ENCODE measurements at regions not wholly inside any gene's neighbourhood (a gene's known extent, or its start where the extent isn't known, plus 50 kb on each side); places are given as distances from the start of the nearest gene placed in this dataset.

GRCh38 chr12:58539295-58539694, 381.0 kb downstream of the LRIG3 start:
- no peak for DNase-seq

DNA sequence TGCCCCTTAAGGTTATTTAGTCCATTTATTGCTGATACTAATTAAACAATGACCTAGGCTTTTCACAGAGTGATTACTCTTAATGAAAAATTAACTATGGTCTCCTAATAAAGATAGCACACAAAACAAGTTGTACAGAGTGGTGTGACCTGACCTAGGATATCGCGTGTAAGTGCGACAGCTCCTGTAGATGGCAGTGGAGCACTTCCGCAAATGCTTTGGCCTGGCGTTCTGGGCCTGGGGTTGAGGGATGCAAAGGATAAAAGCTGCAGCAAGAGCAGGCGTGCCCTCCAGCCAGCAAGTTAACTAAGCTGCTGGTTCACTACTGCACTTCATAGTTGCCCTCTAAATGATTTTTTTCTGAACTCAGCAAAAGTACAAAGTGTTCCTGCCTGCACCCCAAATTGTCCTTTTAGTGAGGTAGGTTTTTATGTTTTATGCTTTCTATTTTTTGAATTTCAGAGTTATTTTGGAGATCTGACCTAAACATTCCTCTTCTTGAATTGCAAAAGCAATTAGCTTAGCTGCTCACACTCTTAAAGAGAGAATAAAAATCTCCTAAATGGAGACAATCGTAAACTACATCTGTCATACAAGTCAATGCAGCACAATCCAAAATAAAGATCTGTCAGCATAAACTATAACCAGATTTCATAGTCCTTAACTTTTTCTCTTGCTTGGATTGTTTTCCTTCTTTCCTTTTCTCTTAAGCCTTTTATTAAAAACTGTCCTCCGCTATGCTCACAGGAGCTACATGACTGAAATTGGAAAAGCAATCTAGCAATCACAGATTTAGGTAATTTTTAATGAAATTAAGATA, 379.6 kb downstream of the LRIG3 start:
- peak; percentile 42 for DNase-seq

DNA sequence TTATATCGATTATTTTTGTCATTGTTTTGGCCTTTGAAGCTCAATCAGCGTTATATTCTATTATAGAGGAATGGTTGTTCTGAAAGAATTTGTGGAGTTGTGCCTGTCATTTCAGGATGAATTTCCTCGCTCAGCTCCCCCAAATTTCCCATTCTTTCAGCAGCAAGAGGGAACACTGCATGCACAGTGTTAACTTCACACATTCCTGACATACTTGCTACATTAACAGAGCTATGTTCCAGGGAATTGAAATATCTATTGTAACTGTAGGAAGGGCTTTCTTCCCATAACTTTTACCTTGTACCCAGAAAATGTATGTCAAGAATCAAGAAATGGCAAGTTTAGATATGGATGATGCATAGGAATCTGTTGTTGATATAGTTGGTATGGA, 379.0 kb downstream of the LRIG3 start:
- DNase-seq, result no peak

DNA sequence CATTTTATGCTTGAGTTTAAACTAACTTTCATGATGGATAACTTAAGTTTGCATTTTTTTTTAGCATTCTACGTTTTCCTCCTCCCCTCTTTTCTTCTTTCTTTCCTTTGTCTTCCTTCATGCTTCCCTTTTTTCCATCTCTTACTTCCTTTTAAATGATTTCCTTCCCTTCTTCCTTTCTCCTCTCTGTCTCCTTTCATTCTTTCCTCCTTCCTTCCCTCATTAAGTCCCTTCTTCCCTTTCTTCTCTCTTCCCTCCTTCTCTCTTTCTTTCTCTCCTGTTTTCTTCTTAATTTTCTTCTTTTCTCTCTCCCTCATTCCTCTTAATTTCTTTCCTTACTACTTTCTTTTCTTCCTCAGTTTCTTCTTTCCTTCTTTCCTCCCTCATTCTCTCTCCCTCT, 376.0 kb downstream of the LRIG3 start:
- DNase-seq, result no peak

GRCh38 chr12:58547217-58547616, 373.1 kb downstream of the LRIG3 start:
- DNase-seq, result no peak

- DNase-seq, result no peak
Measured at GRCh38 chr12:58548801-58549200, 371.5 kb downstream of the LRIG3 start.

GRCh38 chr12:58554522-58555157, 365.7 kb downstream of the LRIG3 start:
- DNase-seq, result no peak

GRCh38 chr12:58557171-58557570, 363.1 kb downstream of the LRIG3 start:
- no peak for DNase-seq

GRCh38 chr12:58557661-58558060, 362.6 kb downstream of the LRIG3 start:
- no peak for DNase-seq

- DNase-seq, result no peak
Measured at GRCh38 chr12:58563621-58564020, 356.7 kb downstream of the LRIG3 start.

DNA sequence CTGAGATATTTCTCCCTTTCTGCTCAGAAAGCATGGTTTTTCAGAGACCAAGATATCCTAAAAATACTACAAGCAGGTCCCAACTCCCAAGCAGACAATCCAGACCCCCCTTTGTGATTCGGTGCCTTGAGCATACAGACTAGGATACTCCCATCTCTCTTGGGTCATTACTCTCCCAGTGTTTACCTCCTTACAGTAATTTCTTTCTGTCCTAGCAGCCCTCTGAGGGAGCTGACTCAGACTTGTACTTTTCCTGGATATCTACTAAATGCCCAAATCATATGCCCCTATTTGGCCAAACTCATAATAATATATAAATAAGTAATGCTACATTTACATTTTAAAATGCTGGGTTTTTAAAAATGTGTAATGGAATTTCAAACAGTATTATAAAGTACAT, 355.6 kb downstream of the LRIG3 start:
- no peak for DNase-seq

GRCh38 chr12:58566599-58566998, 353.7 kb downstream of the LRIG3 start:
- DNase-seq, result no peak

DNA sequence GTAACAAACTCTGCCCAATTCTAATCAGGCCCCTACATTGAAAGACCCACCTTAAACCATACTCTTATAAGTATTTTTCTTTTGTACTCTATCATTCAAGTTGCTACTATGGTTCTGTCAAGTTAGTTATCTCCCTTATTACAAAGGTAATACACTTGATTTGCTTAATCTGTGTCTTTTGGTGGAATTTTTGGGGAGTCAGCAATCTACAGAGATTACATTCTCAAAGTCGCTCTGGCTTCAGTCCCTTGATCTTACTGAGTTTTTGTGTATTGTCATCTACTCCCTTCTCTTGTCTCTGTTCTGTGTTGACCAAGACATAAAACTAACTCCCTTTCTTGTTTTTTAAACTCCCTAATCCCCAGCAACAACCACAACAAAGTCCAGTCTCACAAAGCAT, 353.1 kb downstream of the LRIG3 start:
- no peak for DNase-seq

DNA sequence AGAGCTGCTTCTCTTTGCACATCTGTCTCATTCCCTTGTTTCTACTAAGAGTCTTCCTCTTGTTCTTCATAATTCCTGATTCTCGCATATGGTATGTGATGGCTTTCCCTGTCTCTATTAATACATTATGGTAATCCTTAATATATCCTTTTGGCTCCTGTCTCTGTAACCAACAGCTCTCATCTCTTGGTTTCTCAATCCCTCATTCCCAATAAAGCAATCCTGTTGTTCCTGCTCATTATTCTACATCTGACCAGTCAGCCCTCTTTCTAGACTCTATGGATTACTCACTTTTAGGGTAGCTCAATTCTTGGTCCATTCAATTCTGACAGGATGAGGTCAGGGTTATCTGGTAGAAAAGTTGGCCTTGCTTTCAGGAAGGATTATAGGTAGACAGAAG, 349.9 kb downstream of the LRIG3 start:
- DNase-seq, result no peak

GRCh38 chr12:58575256-58575655, 345.0 kb downstream of the LRIG3 start:
- DNase-seq, result no peak

DNA sequence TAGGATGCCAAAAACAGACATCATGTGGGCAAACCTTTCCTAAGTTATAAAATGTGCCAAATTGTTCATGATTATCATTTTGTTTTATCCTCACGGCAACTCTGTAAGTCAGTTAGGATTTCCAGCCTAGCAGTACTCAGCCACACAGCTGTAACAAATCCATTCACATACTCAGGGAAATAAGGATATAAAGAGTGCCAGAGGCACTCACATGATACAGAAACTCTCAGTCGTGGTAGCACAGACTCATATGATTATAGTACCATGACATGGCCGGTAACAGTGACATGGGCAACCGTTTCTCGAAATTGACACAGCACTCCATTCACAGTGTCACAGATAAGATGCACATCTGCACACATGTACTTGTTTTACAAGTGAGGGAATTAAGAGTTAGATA, 344.2 kb downstream of the LRIG3 start:
- no peak for DNase-seq

GRCh38 chr12:58576916-58577315, 343.4 kb downstream of the LRIG3 start:
- DNase-seq, result no peak

- no peak for DNase-seq
Measured at GRCh38 chr12:58580095-58580494, 340.2 kb downstream of the LRIG3 start.

GRCh38 chr12:58583529-58583928, 336.8 kb downstream of the LRIG3 start:
- no peak for DNase-seq

DNA sequence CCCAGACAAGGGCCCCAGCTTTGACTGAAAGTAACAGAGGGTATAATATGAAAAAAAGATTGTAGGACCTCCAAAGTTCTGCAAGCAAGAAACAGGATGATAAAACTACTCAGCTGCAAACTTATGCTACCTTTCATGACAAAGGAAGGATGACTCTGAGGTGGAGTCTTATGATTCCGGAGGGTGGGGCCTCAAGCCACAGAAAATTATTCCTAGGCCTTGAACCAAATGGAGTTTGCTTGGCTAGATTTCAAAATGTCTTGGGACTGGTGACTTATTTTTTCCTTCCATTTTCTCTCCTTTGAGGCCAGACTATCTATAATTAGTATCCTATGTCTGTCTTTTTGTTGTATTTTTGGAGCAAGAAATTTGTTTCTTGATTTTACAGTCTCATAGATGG, 336.4 kb downstream of the LRIG3 start:
- no peak for DNase-seq

GRCh38 chr12:58584880-58585279, 335.4 kb downstream of the LRIG3 start:
- no peak for DNase-seq

DNA sequence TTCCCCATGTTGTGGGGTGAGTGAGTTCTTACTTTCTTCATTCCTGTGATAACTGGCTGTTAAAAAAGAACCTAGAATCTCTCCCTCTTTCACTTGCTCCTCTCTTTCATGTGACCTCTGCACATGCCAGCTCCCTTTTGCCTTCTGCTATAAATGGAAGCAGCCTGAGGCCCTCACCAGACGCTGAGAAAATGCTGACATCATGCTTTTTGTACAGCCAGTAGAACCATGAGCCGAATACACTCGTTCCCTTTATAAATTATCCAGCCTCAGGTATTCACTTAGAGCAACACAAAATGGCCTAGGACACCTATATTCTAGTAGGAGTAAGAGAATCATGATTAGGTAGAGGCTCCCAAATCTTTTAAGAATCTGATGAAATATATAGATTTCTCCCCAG, 333.5 kb downstream of the LRIG3 start:
- no peak for DNase-seq

DNA sequence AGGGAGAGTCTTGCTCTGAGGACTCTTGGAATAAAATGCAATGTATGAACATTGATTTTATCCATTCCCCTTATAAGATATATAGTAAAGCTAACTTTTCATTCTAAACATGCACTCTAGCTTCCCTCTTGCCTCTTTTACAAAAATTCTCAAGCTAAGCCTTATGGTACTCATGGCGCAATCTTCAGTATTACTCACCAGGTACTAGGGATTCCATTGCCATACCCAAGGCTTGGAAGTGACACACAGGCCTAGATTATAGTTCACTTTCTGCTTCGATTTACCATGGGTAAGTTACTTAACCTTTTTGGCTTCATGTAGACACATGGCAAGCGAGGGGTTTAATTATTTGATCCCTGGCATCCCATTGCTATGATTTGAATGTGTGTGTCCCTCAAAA, 331.5 kb downstream of the LRIG3 start:
- DNase-seq, result no peak

GRCh38 chr12:58592475-58593207, 327.7 kb downstream of the LRIG3 start:
- DNase-seq, result no peak
